GM12872 (cell line): ENCODE measurements at regions not wholly inside any gene's neighbourhood (a gene's known extent, or its start where the extent isn't known, plus 50 kb on each side); places are given as distances from the start of the nearest gene placed in this dataset.

Source experiments
- TF ChIP-seq, protein P1 (sequence below): IDR thresholded peaks from 3 replicates; pipeline ENCODE4 v1.5.1; 2011; ENCODE audit warnings: low read depth, mild to moderate bottlenecking, low read length, moderate library complexity; ENCODE audit not compliant: insufficient read depth

DNA sequence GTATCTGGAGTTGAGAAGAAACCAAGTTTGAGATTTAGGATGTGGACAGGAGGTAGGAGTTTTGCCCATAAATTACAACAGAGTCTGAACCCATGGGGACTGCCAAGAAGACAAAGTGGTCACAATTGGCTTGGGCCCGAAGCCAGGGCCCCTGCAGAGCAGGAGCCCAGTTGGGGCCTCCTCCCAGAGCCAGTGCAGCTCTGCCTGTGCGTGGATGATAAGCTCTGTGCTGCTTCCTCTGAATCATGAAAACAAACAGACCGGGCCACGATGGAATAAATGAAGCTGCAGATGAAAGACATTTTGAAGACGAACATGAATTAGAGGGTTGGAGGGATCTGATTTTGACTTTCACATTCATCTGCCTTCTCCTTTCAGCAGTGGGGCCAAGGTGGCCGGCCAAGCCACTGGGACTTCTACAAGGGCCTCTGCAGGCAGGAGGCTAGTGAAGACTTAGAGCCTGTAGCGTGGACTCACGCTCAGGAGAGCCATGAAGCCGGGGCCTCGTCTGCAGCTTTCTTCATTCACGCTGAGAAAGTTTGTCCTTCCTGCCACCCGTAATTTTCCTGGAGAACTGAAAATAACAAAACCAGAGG lies 156.8 kb upstream of the LYZL1 start:
- TF ChIP-seq, protein P1, sequence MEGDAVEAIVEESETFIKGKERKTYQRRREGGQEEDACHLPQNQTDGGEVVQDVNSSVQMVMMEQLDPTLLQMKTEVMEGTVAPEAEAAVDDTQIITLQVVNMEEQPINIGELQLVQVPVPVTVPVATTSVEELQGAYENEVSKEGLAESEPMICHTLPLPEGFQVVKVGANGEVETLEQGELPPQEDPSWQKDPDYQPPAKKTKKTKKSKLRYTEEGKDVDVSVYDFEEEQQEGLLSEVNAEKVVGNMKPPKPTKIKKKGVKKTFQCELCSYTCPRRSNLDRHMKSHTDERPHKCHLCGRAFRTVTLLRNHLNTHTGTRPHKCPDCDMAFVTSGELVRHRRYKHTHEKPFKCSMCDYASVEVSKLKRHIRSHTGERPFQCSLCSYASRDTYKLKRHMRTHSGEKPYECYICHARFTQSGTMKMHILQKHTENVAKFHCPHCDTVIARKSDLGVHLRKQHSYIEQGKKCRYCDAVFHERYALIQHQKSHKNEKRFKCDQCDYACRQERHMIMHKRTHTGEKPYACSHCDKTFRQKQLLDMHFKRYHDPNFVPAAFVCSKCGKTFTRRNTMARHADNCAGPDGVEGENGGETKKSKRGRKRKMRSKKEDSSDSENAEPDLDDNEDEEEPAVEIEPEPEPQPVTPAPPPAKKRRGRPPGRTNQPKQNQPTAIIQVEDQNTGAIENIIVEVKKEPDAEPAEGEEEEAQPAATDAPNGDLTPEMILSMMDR: no peak

DNA sequence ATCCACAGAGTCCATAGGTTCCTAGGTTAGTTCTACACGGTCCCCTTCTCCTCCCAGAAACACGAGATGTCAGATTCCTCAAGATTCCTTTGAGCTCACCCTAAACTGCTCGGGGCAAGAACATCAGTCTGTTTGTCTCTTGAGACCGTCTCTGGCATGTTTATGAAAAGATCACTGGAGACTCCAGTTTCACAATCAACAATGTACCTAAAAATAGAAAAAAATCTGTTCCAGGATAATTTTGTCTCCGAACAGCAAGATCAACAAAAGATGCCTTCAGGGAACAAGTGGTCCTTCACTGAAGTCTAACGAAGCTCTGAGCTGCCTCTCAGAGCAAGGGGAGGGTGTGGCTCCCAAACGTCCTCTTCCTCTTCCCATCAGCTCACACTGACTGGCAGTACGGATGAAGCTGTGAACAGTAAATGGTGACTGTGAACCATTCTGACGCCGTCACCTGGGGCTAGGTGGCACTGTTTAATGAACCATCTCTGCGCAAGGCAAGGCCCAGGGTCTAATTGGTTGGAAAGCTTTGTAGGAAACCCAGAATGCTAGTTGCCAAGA lies 156.2 kb upstream of the LYZL1 start:
- TF ChIP-seq, protein P1: no peak

DNA sequence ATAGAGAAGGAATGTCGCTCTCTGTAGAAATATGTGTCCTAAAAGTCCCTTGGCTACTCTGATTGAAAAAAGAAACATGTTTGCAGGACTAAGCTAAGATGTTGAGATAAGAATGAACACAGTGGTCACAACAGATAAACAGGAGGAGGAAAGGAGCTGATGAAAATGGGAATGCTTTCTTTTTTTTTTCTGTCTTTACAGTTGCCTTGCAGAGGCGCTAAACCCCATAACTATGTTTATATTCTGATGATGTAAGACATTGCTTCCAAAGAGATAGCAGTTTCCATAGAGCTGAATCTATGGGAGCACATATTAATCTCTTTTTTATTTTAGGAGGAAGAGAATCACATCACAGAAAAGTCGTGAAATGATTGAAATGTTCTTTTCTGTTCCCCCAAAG lies 153.5 kb upstream of the LYZL1 start:
- TF ChIP-seq, protein P1: no peak

DNA sequence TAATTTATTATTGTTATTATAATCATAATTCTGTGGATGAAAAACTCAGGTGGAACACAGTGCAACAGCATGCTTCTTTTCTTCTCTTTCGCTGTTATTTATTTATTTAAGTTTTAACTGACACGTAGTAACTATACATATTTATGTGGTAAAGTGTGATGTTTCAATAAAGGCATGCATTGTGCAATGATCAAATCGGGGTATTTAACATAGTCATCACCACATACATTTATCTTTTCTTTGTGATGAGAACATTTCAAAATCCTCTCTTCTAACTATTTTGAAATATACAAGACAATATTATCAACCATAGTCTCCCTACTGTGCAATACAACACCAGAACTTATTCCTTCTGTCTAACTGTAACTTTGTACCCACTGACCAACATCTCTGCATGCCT lies 152.5 kb upstream of the LYZL1 start:
- TF ChIP-seq, protein P1: no peak

DNA sequence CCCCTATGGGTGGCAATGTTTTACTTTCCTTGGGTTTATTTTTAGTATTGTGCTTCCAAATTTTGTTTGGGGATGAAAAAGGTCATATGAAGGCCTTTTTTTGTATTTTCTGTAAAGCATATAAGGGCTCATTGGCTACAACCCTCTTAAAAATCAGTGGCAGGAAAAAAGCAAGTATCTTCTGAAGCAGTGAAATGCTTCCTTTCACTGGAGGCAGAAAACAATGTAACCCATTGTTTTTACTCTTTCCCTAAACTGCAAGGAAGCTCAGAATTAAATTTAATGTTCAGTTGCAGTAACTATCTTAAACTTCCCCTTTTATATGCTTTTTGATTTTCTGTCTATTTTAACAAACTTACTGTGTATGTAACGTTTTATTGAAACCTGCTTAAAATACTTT lies 148.7 kb upstream of the LYZL1 start:
- TF ChIP-seq, protein P1: no peak

DNA sequence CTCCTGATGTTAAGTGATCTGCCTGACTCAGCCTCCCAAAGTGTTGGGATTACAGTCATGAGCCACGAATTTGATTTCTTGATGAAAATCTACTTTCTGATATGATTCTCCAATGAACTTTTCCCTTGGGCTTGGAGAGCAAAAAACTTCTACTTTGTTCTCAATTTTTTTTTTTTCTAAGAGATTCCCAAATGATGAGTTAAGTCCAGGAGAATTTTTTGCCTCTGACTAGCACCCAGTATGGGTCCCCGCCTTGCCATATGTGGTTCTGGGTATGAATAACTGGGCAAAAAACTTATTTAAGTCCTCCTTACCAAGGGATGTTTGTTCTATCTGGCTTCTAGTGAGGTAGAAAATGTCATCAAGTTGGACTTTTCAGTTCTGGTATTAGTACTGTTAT lies 147.9 kb upstream of the LYZL1 start:
- TF ChIP-seq, protein P1: no peak

DNA sequence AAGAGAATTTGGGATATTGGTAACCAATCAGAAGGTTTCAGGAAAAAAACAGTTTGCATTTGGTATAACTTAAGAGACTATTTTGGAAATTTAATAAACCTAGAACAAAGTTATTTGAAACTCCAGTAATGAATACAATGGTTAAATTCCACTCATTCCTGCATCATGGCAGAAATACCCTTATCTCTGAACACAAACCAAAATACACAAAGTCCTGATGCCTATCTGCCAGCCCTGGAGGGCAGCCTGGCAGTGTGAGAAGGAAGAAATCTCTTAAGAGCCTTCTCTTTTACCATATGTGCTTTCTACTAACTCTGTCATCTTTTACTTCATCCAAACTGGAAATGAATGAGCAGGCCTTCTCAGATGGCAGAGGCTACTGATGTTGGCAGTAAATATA lies 147.1 kb upstream of the LYZL1 start:
- TF ChIP-seq, protein P1: no peak
